K562 (cell line): ENCODE measurements at regions not wholly inside any gene's neighbourhood (a gene's known extent, or its start where the extent isn't known, plus 50 kb on each side); places are given as distances from the start of the nearest gene placed in this dataset.

ENCODE experiments used
- ATAC-seq: fragments of 200-7000 bp; cut with Tn5 transposase; 3 replicates; pipeline ENCODE4 v1.9.1; 2020; ENCODE audit warnings: moderate library complexity
- BruUV-seq: library from RNA; stranded (reverse); fragments of 400-500 nt; replicated peaks from 2 replicates; lab custom pipeline; 2021; lab: Mats Ljungman, UMichigan
- CTCF ChIA-PET: fragments of 300-600 bp; formaldehyde crosslinking; extraction: SDS; loops from one replicate; lab custom pipeline; 2021; ENCODE audit warnings: low intra/inter-chr PET ratio; lab: Yijun Ruan, JAX
- POLR2A ChIA-PET: fragments of 300-600, 350-650 bp; sonication (Branson Sonifier 250); formaldehyde crosslinking; extraction: SDS; loops from one replicate; lab custom pipeline; 2021; ENCODE audit warnings: antibody characterized with exemption, inconsistent platforms; lab: Yijun Ruan, JAX
- DNase-seq, 4 experiments: peaks; one replicate each; pipeline versions ENCODE4 v3.0.0 to v3.0.0-alpha.2; 2011 to 2018; ENCODE audit warnings: low spot score in 3 of 4, mixed read lengths in 3 of 4; ENCODE audit errors: extremely low read depth in 1 of 4
- FAIRE-seq: peaks from 2 replicates; lab custom pipeline; 2011; peaks lifted over from hg19 to GRCh38; lab: Jason Lieb, UNC
- H2AFZ ChIP-seq: 2 replicates; pipeline ENCODE4 v1.6.0; 2011; ENCODE audit warnings: low read depth, low read length, control low read depth, inconsistent platforms
- H3K27ac ChIP-seq: fragments of 200-600 bp; 3 replicates; pipeline ENCODE4 v1.8.0; 2011; ENCODE audit warnings: low read depth, mild to moderate bottlenecking, control low read depth, inconsistent platforms, low read length, moderate library complexity, mixed read lengths; ENCODE audit errors: extremely low read depth
- H3K27me3 ChIP-seq, 2 experiments: fragments of 300-600 bp in 1 of 2; 2 replicates in 1 of 2; 3 replicates in 1 of 2; pipeline versions ENCODE4 v1.6.0 to v1.8.0; 2011; ENCODE audit warnings: inconsistent platforms in 2 of 2, low read length in 2 of 2, mild to moderate bottlenecking in 1 of 2, mixed read lengths in 1 of 2, moderate library complexity in 1 of 2; ENCODE audit not compliant: control insufficient read depth in 2 of 2, insufficient read depth in 2 of 2
- H3K36me3 ChIP-seq: fragments of 300-600 bp; 3 replicates; pipeline ENCODE4 v1.8.0; 2011; ENCODE audit warnings: mild to moderate bottlenecking, low read length, inconsistent platforms; ENCODE audit not compliant: control insufficient read depth, insufficient read depth
- H3K4me1 ChIP-seq, 2 experiments: fragments of 200-600 bp in 1 of 2; replicated peaks in 1 of 2; 2 replicates in 1 of 2; 3 replicates in 1 of 2; pipeline versions ENCODE4 v1.5.1 to v1.8.0; 2011; ENCODE audit warnings: inconsistent platforms in 2 of 2, low read length in 2 of 2, mild to moderate bottlenecking in 1 of 2, mixed read lengths in 1 of 2, moderate library complexity in 1 of 2; ENCODE audit not compliant: control insufficient read depth in 2 of 2, insufficient read depth in 2 of 2
- H3K4me2 ChIP-seq: 2 replicates; pipeline ENCODE4 v1.6.1; 2011; ENCODE audit warnings: low read length, control low read depth, inconsistent platforms, mixed read lengths; ENCODE audit not compliant: insufficient read depth
- H3K4me3 ChIP-seq: fragments of 200-600 bp; sonication (generic), shearing (Covaris generic); 2 replicates; pipeline ENCODE4 v1.5.1; 2016; ENCODE audit warnings: control low read depth, inconsistent platforms
- H3K79me2 ChIP-seq: fragments of 200-600 bp; 3 replicates; pipeline ENCODE4 v1.8.0; 2011; ENCODE audit warnings: low read length, inconsistent platforms; ENCODE audit not compliant: control insufficient read depth, insufficient read depth
- H3K9ac ChIP-seq, 2 experiments: 2 replicates each; pipeline versions ENCODE4 v1.6.0 to v1.6.1; 2011; ENCODE audit warnings: low read depth in 2 of 2, low read length in 2 of 2, control low read depth in 1 of 2, inconsistent platforms in 1 of 2, mild to moderate bottlenecking in 1 of 2, mixed read lengths in 1 of 2; ENCODE audit not compliant: insufficient read depth in 1 of 2
- H3K9me1 ChIP-seq: one replicate; pipeline ENCODE4 v1.6.0; 2011; ENCODE audit warnings: inconsistent platforms, mild to moderate bottlenecking, low read length, moderate library complexity; ENCODE audit not compliant: control insufficient read depth, insufficient read depth
- H3K9me3 ChIP-seq: replicated peaks from 2 replicates; pipeline ENCODE4 v1.5.1; 2011; ENCODE audit warnings: low read depth, low read length, inconsistent platforms; ENCODE audit not compliant: control insufficient read depth, insufficient read depth
- H4K20me1 ChIP-seq: replicated peaks from 2 replicates; pipeline ENCODE4 v1.6.1; 2011; ENCODE audit warnings: low read length, inconsistent platforms, mixed read lengths; ENCODE audit not compliant: control insufficient read depth, insufficient read depth
- NR2F6 ChIP-seq: fragments of 450-650 bp; formaldehyde crosslinking; IDR thresholded peaks from 2 replicates; pipeline ENCODE4 v1.4.0; 2020; ENCODE audit warnings: mild to moderate bottlenecking
- PHB ChIP-seq: fragments of 250-450 bp; sonication (Bioruptor Pico); IDR thresholded peaks from 2 replicates; pipeline ENCODE4 v1.5.0; 2021
- POU5F1 ChIP-seq: fragments of 150-350 bp; IDR thresholded peaks from 2 replicates; pipeline ENCODE4 v1.6.1; 2014; ENCODE audit warnings: borderline replicate concordance, low read length, low read depth, mild to moderate bottlenecking; ENCODE audit not compliant: partially characterized antibody
- RAD21 ChIP-seq, 2 experiments: fragments of 250-450 bp in 1 of 2; fragments of 450-650 bp in 1 of 2; sonication (Bioruptor Pico) in 1 of 2; formaldehyde crosslinking in 1 of 2; IDR thresholded peaks in 1 of 2; conservative IDR thresholded peaks in 1 of 2; 2 replicates each; pipeline versions ENCODE4 v1.4.0 to v1.8.0; 2020 to 2022; ENCODE audit warnings: mild to moderate bottlenecking in 2 of 2, moderate library complexity in 1 of 2
- RB1 ChIP-seq: fragments of 450-650 bp; IDR thresholded peaks from 2 replicates; pipeline ENCODE4 v1.6.1; 2017; ENCODE audit warnings: low read depth, mild to moderate bottlenecking
- RBM22 ChIP-seq: fragments of 200-400 bp; formaldehyde crosslinking; IDR thresholded peaks from 2 replicates; pipeline ENCODE4 v1.6.1; 2018; ENCODE audit warnings: low read length, low read depth; ENCODE audit not compliant: poor library complexity, severe bottlenecking
- YY1 ChIP-seq, 3 experiments: IDR thresholded peaks; 2 replicates each; pipeline ENCODE4 v1.6.1; 2011; ENCODE audit warnings: low read length in 2 of 3, mild to moderate bottlenecking in 2 of 3, moderate library complexity in 2 of 3, borderline replicate concordance in 1 of 3, control low read depth in 1 of 3, low read depth in 1 of 3; ENCODE audit not compliant: insufficient read depth in 3 of 3, insufficient replicate concordance in 2 of 3, control insufficient read depth in 1 of 3, insufficient read length in 1 of 3; ENCODE audit errors: extremely low read depth in 1 of 3
- ZNF146 ChIP-seq: IDR thresholded peaks from one replicate; pipeline ENCODE4 v1.6.1; 2018; ENCODE audit warnings: missing compliant biosample characterization; ENCODE audit not compliant: unreplicated experiment
- WGBS: fragments of 100-300 bp; shearing (Covaris generic); methylation state at CpG from one replicate; pipeline ENCODE4 v1.1.6; 2016; ENCODE audit warnings: low coverage, mixed read lengths; ENCODE audit not compliant: insufficient coverage; ENCODE audit errors: missing lambda C conversion rate; 5-methylcytosine and 5-hydroxymethylcytosine counted together
- in situ Hi-C: fragments of 300-500 bp; cut with MboI; formaldehyde crosslinking; loops from 4 replicates; pipeline ENCODE4 v1.15.0; 2018; ENCODE audit warnings: inconsistent platforms, mixed read lengths
- intact Hi-C: fragments of 100-400 bp; cut with micrococcal nuclease; formaldehyde crosslinking; loops from 2 replicates; pipeline ENCODE4 v1.14.2; 2022
- TF ChIP-seq, protein P1 (sequence below): fragments of 450-650 bp; IDR thresholded peaks from 2 replicates; pipeline ENCODE4 v1.6.1; 2016; ENCODE audit warnings: mild to moderate bottlenecking
- TF ChIP-seq, protein P2 (sequence below), 3 experiments: IDR thresholded peaks in 2 of 3; conservative IDR thresholded peaks in 1 of 3; 2 replicates each; pipeline ENCODE4 v1.5.1; 2011 to 2012; ENCODE audit warnings: low read length in 3 of 3, mild to moderate bottlenecking in 3 of 3, control low read depth in 2 of 3, improper control_type of control experiment in 1 of 3, inconsistent platforms in 1 of 3, low read depth in 1 of 3, mixed read lengths in 1 of 3, moderate library complexity in 1 of 3; ENCODE audit not compliant: insufficient read depth in 2 of 3

DNA sequence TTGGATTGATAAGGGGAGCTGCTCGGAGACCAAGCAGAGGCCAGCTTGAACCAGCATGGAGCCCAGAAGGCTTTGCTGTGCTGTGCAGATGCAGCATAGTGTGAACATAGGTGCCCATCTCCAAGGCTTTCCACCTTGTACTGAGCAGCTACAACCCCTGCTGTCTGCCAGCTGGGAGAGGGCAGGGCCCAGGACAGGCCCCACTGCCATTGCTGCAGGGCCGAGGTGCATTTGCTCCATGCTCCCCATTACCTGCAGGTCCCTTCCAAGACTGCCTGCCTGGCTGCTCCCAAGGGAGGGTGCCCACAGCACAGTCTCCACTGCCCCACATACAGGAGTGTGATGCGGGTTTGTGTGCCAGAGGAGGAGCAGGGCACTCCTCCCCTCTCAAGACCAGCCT, 1016.0 kb upstream of the INTU start:
- intact Hi-C loops: no loop called here
- no TSS peak for BruUV-seq
- Histone ChIP-seq H3K9me3 (0 out of 2 replicates have a peak, but pooled peaks cover 1% of the 10 kb centered on the region), H3K4me3 (no peak overlapping the region), H3K36me3 (peaks cover 32% of the 10 kb centered on the region), H3K9me1 (no peaks in the 10 kb centered on the region), H2AFZ (no peak overlapping the region), H3K27me3 (no peaks in the 10 kb centered on the region), H4K20me1 (no peaks in the 10 kb centered on the region), H3K79me2 (peaks cover 94% of the 10 kb centered on the region), H3K9ac (no peak overlapping the region), H3K4me1 (peaks cover 0 to 8% of the 10 kb centered on the region in 2 experiments; a peak in 3 of 5 replicates), H3K27ac (no peak overlapping the region), H3K4me2 (no peak overlapping the region)
- FAIRE-seq: no peak
- no peak for DNase-seq
- WGBS: 92% methylated on average over 3 of the region's 3 CpGs
- ATAC-seq: peak; percentile 57
- ChIA-PET CTCF (no interaction called here), POLR2A (interaction anchor here (0.6 to 1.6 kb wide), 2 partner anchors 17 to 339 kb away, joined by 3 read pairs; no protein-coding TSS in a partner anchor)
- peak; percentile 19 for TF ChIP-seq RBM22
- TF ChIP-seq, protein P1, sequence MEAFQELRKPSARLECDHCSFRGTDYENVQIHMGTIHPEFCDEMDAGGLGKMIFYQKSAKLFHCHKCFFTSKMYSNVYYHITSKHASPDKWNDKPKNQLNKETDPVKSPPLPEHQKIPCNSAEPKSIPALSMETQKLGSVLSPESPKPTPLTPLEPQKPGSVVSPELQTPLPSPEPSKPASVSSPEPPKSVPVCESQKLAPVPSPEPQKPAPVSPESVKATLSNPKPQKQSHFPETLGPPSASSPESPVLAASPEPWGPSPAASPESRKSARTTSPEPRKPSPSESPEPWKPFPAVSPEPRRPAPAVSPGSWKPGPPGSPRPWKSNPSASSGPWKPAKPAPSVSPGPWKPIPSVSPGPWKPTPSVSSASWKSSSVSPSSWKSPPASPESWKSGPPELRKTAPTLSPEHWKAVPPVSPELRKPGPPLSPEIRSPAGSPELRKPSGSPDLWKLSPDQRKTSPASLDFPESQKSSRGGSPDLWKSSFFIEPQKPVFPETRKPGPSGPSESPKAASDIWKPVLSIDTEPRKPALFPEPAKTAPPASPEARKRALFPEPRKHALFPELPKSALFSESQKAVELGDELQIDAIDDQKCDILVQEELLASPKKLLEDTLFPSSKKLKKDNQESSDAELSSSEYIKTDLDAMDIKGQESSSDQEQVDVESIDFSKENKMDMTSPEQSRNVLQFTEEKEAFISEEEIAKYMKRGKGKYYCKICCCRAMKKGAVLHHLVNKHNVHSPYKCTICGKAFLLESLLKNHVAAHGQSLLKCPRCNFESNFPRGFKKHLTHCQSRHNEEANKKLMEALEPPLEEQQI: no peak
- in situ Hi-C loops: no loop called here

DNA sequence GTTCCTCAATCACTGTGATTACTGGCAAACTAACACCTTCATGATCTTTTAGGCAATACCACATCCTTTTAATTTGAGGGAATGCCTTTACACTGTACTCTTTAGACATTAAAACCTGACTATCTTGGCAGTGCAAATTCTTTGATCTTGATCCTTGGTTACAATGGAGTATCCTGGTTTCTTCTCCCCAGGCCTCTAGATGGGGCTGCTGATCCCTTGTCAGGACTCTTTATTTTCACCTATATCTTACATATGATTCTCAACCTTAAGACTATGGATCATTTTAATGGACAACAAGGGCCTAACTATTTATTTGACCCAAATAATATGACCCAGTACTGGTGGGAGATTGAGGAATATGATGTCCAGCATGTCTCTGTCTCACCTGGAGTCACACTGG, 1005.5 kb upstream of the INTU start:
- Histone ChIP-seq H4K20me1 (no peaks in the 10 kb centered on the region), H3K4me2 (no peak overlapping the region), H3K27ac (no peak overlapping the region), H3K36me3 (peaks cover 30% of the 10 kb centered on the region; the same call in 2 of the 3 replicates), H2AFZ (no peak overlapping the region), H3K79me2 (peaks cover 93% of the 10 kb centered on the region), H3K4me1 (no peaks in the 10 kb centered on the region), H3K27me3 (no peaks in the 10 kb centered on the region), H3K9me1 (no peaks in the 10 kb centered on the region), H3K4me3 (no peak overlapping the region), H3K9ac (no peak overlapping the region), H3K9me3 (no peaks in the 10 kb centered on the region; the same call in 1 of the 2 replicates)
- in situ Hi-C loops: no loop called here
- POLR2A ChIA-PET: no interaction called here
- no TSS peak for BruUV-seq
- CTCF ChIA-PET: no interaction called here
- ATAC-seq (peak; percentile 84), FAIRE-seq (no peak), DNase-seq (peak in 2 of 4 experiments; percentile 17 to 49)
- intact Hi-C loops: loop anchor here (5.0 kb wide), 2 partner anchors 165 to 330 kb away; no protein-coding TSS in a partner anchor
- no peak for TF ChIP-seq YY1 (IDR thresholded peaks at IDR 0.05; ENCODE audit: borderline replicate concordance in 1 of 3, control insufficient read depth in 1 of 3, extremely low read depth in 1 of 3, insufficient read depth in 3 of 3, insufficient read length in 1 of 3, insufficient replicate concordance in 2 of 3, low read depth in 1 of 3, low read length in 2 of 3)
- no peak for TF ChIP-seq RB1
- no peak for TF ChIP-seq PHB (CRISPR knock-in tag)
- TF ChIP-seq POU5F1: no peak
- no peak for TF ChIP-seq ZNF146 (CRISPR knock-in tag)
- TF ChIP-seq, protein P2, sequence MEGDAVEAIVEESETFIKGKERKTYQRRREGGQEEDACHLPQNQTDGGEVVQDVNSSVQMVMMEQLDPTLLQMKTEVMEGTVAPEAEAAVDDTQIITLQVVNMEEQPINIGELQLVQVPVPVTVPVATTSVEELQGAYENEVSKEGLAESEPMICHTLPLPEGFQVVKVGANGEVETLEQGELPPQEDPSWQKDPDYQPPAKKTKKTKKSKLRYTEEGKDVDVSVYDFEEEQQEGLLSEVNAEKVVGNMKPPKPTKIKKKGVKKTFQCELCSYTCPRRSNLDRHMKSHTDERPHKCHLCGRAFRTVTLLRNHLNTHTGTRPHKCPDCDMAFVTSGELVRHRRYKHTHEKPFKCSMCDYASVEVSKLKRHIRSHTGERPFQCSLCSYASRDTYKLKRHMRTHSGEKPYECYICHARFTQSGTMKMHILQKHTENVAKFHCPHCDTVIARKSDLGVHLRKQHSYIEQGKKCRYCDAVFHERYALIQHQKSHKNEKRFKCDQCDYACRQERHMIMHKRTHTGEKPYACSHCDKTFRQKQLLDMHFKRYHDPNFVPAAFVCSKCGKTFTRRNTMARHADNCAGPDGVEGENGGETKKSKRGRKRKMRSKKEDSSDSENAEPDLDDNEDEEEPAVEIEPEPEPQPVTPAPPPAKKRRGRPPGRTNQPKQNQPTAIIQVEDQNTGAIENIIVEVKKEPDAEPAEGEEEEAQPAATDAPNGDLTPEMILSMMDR (IDR thresholded peaks at IDR 0.05 in 2 of 3, conservative IDR thresholded peaks at IDR 0.05 in 1 of 3; ENCODE audit: insufficient read depth in 2 of 3, low read depth in 1 of 3, low read length in 3 of 3): peak; percentile 19 to 48 (median 48); a peak in 5 of 6 replicates
- TF ChIP-seq NR2F6 (CRISPR knock-in tag): no peak
- peak in 1 of 2 experiments; percentile 43; a peak in 2 of 4 replicates for TF ChIP-seq RAD21 (CRISPR knock-in tag; conservative IDR thresholded peaks at IDR 0.05 in 1 of 2, IDR thresholded peaks at IDR 0.05 in 1 of 2)
